HPDE6-E6E7 (cell line): ENCODE measurements at regions not wholly inside any gene's neighbourhood (a gene's known extent, or its start where the extent isn't known, plus 50 kb on each side); places are given as distances from the start of the nearest gene placed in this dataset.

Experiments
- DNase-seq: peaks from one replicate; pipeline ENCODE4 v3.0.0; 2011; ENCODE audit warnings: missing footprints; ENCODE audit errors: extremely low spot score

- no peak for DNase-seq
Observed at GRCh38 chr2:19748711-19749506, 152.9 kb downstream of the TTC32 start.

GRCh38 chr2:19748073-19748375, 153.8 kb downstream of the TTC32 start:
- no peak for DNase-seq

DNA sequence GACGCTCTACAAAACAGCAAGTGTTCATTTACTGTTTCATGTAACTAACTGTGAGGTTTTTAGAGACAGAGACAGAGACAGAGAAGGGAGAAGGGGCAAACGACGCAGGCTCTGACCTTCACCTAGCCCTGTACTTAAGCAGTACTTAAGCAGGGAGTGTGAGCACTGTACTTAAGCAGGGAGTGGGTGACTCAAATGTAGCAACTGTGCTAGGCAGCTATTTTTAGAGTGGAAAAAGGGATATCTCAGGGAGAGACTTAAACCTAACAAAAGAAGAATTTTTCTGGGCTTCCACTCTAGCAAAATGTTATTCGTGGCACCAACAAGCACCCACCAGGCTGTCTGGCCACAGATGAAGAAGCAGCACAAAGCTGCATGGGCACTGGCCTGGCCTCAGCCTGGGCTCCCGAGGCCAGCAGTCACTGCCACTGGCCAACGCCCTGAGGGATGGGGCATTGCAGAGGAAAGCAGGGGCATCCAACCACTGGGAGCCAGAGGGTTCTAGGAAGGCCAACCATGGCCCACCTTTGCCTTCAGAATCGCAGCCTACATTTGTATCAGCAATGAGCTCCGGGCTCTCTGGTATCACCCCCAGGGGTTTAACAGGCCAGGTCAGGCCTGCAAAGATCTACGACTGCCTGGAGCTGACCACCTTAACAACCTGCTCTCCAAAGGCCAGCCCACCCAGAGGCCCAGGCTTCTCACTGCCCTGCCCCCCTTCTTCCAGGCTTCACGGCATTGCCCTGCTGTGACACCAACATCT, 154.3 kb downstream of the TTC32 start:
- DNase-seq = no peak

DNA sequence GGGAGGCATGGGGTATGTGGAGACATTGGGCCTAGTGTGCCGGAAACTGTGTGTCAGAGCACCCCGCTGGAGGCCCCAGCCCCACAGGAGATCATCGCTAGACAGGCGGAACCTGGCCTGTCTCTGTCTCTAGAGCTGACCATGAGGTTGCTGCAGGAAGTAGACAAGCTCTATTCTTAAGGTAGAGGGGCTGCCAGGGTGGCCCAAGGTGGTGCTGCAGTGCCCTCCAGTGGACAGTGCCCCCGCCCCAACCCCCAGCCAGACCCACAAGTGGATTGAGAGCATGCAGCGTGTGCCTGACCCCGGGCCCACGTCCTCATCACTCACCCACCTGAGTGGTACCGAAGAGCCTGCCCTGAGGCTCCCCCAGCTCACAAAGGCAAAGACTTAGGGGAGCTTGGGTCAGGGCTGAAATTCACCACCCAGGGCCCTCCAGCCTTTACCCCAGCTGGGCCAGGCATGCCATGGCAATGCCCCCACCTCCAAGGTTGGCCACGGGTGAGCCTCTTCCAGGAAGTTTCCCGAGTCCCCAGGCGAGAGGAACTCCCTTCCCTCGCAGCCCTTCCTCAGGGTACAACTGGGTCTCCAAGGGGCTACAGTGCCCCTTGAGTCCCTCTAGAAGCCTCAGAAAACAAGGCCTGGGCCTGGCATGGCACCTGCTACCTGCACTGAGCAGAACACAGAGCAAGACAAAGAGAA, 155.0 kb downstream of the TTC32 start:
- DNase-seq = no peak

DNA sequence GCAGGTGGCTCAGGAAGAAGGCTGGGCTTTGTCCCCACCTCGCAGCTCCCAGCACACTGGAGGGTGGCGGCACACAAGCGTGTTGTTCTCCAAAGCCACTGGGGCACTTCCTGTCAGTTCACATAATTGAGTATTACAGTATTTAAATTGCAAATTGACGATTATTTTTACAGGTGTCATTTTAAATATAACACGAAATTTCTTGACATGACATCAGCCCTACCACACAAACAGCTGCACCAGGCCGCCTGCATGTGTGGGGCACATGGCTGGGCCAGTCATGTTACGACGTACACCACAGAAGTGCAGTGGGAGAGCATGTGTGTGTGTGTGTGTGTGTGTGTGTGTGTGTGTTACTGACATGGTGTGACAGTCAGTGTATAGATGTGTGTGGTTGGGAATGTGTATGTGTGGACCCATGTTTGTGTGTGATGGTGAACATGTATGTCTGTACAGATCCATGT, 155.6 kb downstream of the TTC32 start:
- no peak for DNase-seq

GRCh38 chr2:19745318-19746136, 156.3 kb downstream of the TTC32 start:
- DNase-seq = no peak

DNA sequence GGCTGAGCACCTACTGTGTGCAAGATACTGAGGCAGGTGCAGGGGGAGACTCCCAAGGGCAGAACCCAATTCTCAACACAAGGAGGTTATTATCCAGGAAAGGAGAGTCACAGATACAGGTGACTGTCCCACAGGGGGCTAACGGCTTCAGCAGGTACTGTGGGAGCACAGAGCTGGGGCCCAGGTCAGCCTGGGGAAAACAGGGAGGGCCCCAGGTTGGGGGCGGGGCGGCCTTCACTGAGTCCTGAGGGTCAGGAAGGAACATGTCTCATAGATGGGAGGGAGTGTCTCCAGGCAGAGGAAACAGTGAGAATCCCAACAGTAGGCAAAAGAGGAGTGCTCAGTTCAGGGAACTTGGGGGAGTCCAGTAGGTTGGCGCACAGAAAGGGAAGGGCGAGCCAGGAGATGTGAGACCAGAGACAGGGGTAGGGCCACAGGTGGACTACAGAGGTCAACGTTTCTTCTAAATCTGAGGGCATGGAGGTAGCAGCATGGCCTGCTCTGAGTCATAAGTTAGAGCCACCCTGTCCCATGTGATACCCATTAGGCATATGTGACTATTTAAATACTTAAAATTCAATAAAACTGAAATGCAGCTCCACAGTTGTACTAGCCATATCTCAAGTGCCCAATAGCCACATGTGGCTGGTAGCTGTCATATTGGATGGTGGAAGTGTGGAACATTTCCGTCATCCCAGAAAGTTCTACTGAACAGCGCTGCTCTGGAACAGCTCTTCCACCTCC, 157.2 kb downstream of the TTC32 start:
- no peak for DNase-seq

GRCh38 chr2:19743641-19744040, 158.1 kb downstream of the TTC32 start:
- no peak for DNase-seq

- no peak for DNase-seq
Observed at GRCh38 chr2:19742872-19743271, 158.9 kb downstream of the TTC32 start.

DNA sequence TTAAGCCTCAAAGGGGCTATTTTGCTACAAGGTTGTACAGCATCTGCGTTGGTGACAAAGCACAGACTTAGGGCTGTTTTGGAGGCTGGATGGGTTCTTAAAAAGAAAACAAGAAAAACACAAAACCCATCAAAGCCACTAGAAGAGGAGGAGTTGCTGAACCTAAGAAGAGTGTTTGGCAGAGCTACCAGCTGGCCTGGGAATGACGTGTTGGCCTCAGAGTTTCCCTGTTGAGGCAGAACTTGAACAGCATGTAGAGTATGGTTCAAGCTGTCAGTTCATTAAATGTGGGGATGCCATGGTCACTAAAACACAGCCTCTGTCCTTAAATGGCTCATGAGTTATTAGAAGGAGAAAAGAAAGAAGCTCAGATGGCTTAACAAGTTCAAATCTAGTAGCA, 162.5 kb downstream of the TTC32 start:
- no peak for DNase-seq

GRCh38 chr2:19738707-19739106, 163.1 kb downstream of the TTC32 start:
- no peak for DNase-seq

DNA sequence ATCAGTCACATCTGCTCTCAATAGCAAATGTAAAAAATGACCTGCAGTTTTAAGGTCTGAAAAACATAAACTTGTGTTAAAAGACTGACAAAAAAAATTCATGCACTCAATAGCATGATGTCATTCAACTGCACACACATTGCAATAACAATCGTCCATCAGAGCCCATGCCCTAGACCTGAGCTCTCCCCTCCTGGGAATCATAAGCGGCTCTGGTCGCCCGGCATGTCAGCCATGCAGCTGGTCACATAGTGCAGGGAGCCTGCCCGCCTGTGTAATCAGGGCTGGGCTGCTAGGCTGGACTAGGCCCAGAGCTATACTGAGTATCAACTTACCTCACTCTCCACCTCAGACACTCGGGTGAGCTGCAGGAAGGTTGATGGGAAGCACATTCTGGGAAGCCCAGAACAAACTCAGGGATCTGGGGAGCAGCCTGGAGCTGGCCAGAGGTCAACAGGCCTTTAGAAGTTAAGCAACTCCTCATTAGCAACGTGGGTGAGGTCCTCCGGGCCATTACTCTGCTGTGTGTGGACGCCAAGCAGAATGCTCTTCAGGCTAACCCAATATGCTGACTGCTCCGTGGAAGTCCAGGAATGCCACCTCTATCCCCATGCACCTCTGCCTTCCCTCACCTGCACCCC, 165.5 kb downstream of the TTC32 start:
- DNase-seq = no peak

DNA sequence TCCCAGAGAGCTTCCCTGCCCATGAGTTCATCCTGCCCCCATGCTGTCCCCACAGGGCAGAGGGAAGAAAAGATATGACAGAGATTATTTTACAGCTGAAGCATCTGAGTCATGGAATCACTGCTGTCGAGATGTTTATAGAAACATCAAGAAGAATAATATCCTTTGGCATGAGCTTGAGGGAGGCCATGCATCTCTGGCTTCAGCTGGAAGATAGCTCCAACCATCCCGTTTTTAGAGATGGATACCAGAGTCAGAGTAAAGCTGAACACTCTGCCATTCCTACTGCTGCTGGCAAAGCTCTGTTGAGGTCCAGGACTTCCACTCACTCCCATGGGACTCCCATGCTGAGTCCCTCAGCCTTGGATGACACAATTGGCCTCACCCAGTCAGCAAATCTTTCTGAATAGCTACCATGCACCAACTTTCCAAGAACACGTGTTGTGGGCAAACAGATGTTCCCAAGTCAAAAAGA, 167.8 kb downstream of the TTC32 start:
- DNase-seq = no peak

GRCh38 chr2:19733390-19733789, 168.4 kb downstream of the TTC32 start:
- DNase-seq = no peak

DNA sequence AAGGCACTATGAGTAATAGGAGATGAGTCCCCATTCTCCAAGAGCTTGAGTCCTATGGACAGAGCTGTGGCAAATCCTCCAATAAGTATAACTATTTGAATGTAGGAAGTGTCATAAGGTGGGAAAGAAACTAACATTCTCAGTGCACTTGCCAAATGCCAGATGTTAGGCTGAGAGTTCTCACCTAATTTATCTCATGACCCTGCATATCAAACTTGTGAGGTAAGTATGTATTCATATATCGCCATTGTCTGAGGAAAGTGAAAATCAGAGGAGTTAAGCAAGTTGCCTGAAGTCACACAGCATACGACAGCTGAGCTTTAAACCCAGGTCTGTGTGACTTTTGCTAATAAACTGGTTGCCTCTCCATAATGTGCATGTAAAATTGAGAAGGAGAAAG, 169.5 kb downstream of the TTC32 start:
- DNase-seq = no peak

- DNase-seq = no peak
Observed at GRCh38 chr2:19731515-19731914, 170.3 kb downstream of the TTC32 start.

- no peak for DNase-seq
Observed at GRCh38 chr2:19731037-19731436, 170.7 kb downstream of the TTC32 start.

DNA sequence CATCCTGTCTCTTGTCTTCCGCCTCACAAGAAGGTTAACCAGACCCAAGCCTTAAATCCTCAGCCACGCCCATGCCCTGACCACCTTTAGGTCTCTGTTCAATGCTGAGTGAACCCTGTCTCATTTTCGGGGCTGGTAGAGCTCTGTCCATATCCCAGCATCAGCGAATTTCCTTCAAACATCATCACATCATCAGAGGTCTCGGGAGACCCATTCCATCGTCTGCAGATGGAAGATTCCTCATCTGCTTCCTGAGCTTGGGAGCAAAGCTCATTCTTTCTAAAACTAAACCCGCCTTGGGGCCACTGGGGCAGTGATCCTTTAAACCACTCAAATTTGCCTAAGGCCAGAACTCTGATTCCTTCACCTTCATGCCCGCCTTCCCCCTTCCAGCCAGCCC, 173.7 kb downstream of the TTC32 start:
- DNase-seq = no peak

DNA sequence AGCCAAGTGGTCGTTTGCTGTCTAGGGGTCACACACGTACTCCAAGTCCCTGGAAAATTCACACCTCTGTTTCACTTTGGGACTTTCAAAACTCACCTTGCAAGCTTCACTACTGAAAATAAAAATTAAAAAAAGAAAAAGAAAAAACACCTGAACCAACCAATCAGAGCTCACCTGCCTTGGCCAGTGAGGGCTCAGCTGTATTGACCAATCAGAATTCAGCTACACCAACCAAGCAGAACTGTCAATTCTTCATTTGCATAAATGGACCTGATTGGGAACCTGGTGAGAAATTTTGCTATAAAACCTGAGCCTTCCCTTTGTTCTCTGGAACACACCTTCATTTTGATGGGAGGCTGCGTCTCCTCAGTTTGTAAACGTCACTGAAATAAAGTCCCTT, 176.4 kb downstream of the TTC32 start:
- DNase-seq = no peak

- DNase-seq = no peak
Observed at GRCh38 chr2:19723021-19723420, 178.8 kb downstream of the TTC32 start.
